Skeletal muscle satellite cell (primary cell): ENCODE measurements at regions not wholly inside any gene's neighbourhood (a gene's known extent, or its start where the extent isn't known, plus 50 kb on each side); places are given as distances from the start of the nearest gene placed in this dataset.

Experiments
- H3K27me3 ChIP-seq: 2 replicates; pipeline ENCODE4 v1.7.0; 2013; ENCODE audit warnings: low read length; ENCODE audit not compliant: control insufficient read depth, insufficient read depth
- H3K36me3 ChIP-seq: 2 replicates; pipeline ENCODE4 v1.7.0; 2013; ENCODE audit warnings: mild to moderate bottlenecking, control low read depth, low read length; ENCODE audit not compliant: insufficient read depth
- H3K4me1 ChIP-seq: 2 replicates; pipeline ENCODE4 v1.7.0; 2013; ENCODE audit warnings: low read length; ENCODE audit not compliant: control insufficient read depth, insufficient read depth
- H3K4me2 ChIP-seq: 2 replicates; pipeline ENCODE4 v1.7.0; 2013; ENCODE audit warnings: mild to moderate bottlenecking, low read length
- H3K4me3 ChIP-seq: 2 replicates; pipeline ENCODE4 v1.7.0; 2013; ENCODE audit warnings: low read length
- H3K9ac ChIP-seq: 2 replicates; pipeline ENCODE4 v1.7.0; 2013; ENCODE audit warnings: mild to moderate bottlenecking, low read depth, low read length, moderate library complexity
- H3K9me3 ChIP-seq: replicated peaks from 2 replicates; pipeline ENCODE4 v1.7.0; 2013; ENCODE audit warnings: mild to moderate bottlenecking, control low read depth, low read length

DNA sequence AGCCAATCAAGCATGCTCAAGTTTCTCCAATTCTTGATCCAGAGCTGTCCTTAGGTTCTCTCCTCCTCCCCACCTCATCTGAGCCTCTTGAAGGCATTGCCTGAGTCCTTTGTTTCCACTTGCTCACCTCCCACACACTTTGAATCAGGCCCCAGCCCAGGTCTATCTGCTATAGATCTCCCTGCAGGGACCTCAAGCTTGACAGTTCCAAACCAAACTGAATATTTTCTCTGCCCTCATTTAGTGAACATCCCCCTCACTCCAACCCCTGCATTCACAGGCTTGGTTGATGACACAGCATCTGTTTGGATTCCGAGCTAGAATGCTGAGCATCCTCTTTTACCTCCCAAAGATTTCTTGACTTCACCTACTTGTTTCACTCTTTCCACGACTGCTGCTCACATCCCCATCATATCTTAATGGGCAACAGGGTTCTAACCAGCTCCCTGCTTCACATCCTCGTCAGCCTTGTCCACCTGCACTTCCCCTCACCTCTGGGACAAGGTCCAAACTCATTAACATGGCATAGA is 474.5 kb downstream of the ZSWIM6 start:
- no peak overlapping the region for H3K4me3 ChIP-seq

DNA sequence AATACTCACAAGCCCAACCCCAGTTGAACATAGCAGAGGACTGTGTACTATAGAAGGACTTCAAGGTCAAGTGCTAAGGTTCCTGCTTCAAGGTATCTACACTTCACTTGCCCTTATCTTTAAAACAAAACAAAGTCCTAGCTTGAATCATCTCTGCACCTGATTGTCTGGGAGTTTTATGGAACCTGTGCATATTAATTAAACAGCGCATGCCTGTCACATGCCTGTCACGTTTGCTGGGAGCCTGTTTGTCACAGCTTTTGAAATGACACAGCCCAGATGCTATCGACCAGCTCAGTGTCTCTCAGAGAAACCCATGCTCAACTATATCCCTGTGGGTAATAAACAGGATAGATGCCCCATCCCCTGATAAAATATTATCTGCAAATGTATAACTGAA is 476.0 kb downstream of the ZSWIM6 start:
- H3K27me3 ChIP-seq, result peaks cover 25% of the 10 kb centered on the region
- H3K36me3 ChIP-seq, result no peaks in the 10 kb centered on the region

More for the DNA sequence above, 474.5 kb downstream of the ZSWIM6 start:
- Histone ChIP-seq H3K27me3 (peaks cover 14% of the 10 kb centered on the region), H3K9ac (no peak overlapping the region), H3K4me2 (no peak overlapping the region), H3K9me3 (no peaks in the 10 kb centered on the region), H3K36me3 (no peaks in the 10 kb centered on the region), H3K4me1 (peaks cover 8% of the 10 kb centered on the region)

DNA sequence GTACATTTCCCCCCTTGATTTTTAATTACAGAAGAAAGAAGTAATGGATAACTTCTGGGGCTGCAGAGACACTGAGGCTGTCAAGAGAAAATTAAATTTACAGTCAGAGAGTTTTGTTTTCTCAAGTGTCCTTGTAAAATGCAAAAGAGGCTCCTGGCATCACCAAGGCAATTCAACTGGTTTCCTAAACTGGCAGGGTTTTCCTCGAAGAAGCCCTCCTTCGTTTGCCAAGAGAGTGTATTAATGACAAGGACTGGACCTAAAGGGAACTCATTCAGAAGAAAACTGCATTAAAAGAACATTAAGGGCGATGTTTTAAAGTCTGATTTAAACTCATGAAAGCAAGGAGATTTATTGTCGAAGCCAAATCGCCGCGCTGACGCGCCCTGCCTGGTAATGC is 476.9 kb downstream of the ZSWIM6 start:
- no peak overlapping the region for H3K4me2 ChIP-seq
- H3K36me3 ChIP-seq, result no peaks in the 10 kb centered on the region
- H3K4me1 ChIP-seq, result peaks cover 8% of the 10 kb centered on the region
- no peak overlapping the region for H3K9ac ChIP-seq
- H3K4me3 ChIP-seq, result no peak overlapping the region
- H3K9me3 ChIP-seq, result no peaks in the 10 kb centered on the region
- H3K27me3 ChIP-seq, result peaks cover 26% of the 10 kb centered on the region

More for the DNA sequence above, 476.0 kb downstream of the ZSWIM6 start:
- H3K9me3 ChIP-seq, result no peaks in the 10 kb centered on the region
- no peak overlapping the region for H3K9ac ChIP-seq
- H3K4me1 ChIP-seq, result peaks cover 8% of the 10 kb centered on the region
- no peak overlapping the region for H3K4me2 ChIP-seq
- H3K4me3 ChIP-seq, result no peak overlapping the region

DNA sequence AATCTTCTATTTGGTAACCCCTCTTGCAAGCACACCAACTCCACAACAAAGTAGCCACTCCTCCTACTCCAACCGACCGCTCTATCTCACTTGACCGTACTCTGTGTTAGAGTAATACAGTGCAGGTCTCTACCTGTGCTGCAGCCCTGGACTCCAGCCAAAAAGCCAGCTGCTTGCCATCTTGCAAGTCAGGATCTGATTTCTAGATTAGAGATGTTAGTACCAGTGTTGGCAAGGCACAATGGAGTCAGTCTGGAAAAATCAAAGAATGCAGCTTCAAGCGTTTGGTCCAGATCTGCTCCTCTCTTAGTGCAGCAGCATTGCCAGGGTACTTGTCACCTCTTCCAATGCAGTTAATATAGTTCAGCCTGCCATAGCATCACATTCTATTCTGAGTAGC is 477.6 kb downstream of the ZSWIM6 start:
- peaks cover 8% of the 10 kb centered on the region for H3K4me1 ChIP-seq
- no peaks in the 10 kb centered on the region for H3K9me3 ChIP-seq
- H3K9ac ChIP-seq, result no peak overlapping the region
- H3K4me3 ChIP-seq, result no peak overlapping the region
- H3K4me2 ChIP-seq, result no peak overlapping the region
- H3K36me3 ChIP-seq, result no peaks in the 10 kb centered on the region
- peaks cover 26% of the 10 kb centered on the region for H3K27me3 ChIP-seq

DNA sequence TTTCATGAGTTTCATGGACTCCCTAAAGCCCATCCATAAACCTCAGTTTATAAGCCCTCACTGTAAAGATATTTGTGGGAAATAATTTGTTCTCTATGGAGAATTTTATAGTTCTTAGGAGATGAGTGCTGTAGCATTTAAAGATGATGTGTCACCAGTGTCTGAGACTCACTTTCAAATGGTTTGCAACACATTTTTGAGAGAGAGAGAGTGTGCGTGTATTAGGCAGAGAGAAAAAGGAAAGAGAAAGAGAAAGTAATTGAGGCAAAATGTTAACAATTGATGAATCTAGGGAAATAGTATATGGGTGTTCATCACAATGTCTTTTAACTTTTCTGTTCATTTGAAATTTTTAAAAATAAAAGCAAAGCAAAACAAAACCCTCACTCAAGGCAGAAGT is 479.0 kb downstream of the ZSWIM6 start:
- H3K4me3 ChIP-seq, result no peak overlapping the region
- H3K36me3 ChIP-seq, result no peaks in the 10 kb centered on the region
- H3K4me2 ChIP-seq, result no peak overlapping the region
- H3K9me3 ChIP-seq, result no peaks in the 10 kb centered on the region
- H3K4me1 ChIP-seq, result no peaks in the 10 kb centered on the region
- H3K27me3 ChIP-seq, result peaks cover 33% of the 10 kb centered on the region
- no peak overlapping the region for H3K9ac ChIP-seq

DNA sequence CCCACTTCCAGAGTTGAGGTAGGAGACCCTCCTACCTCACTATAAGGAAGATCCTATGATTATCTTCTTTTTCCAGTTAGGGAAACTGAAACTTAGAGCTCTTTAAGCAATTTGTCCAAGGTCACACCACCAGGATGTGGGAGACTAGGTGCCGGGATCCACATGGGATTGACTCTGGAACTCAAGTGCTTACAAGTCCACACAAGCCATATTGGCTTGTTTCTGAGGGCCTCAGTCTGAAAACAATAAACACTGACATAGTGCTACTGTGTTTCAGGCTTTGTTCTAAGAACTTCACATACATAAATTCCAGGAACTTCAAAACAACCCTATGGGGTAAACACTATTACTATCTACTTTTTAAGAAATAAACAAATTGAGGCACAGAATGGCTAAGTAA is 481.3 kb downstream of the ZSWIM6 start:
- Histone ChIP-seq H3K36me3 (no peaks in the 10 kb centered on the region), H3K9ac (no peak overlapping the region), H3K4me1 (no peaks in the 10 kb centered on the region), H3K9me3 (no peaks in the 10 kb centered on the region), H3K4me3 (no peak overlapping the region), H3K4me2 (no peak overlapping the region), H3K27me3 (peaks cover 28% of the 10 kb centered on the region)

DNA sequence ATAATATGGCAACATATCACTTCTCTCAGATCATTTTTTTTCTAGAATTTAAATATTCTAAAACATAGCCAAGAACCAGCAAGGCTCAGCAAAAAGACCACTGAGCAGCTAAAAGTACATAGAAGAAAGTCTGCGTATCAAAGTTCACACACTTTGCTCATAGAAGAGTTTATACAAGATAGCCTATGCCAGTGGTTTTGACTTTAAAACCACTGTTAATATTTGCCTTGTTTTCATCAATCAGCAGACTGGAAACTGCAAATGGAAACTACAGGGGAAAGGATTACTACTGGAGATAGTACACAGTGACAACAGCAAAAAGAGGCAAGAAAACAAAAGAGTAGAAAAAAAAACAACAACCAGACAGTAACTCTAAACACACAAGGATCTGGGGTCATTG is 483.3 kb downstream of the ZSWIM6 start:
- no peak overlapping the region for H3K4me3 ChIP-seq
- no peaks in the 10 kb centered on the region for H3K9me3 ChIP-seq
- no peak overlapping the region for H3K9ac ChIP-seq
- no peaks in the 10 kb centered on the region for H3K4me1 ChIP-seq
- peaks cover 22% of the 10 kb centered on the region for H3K27me3 ChIP-seq
- H3K36me3 ChIP-seq, result no peaks in the 10 kb centered on the region
- H3K4me2 ChIP-seq, result no peak overlapping the region

DNA sequence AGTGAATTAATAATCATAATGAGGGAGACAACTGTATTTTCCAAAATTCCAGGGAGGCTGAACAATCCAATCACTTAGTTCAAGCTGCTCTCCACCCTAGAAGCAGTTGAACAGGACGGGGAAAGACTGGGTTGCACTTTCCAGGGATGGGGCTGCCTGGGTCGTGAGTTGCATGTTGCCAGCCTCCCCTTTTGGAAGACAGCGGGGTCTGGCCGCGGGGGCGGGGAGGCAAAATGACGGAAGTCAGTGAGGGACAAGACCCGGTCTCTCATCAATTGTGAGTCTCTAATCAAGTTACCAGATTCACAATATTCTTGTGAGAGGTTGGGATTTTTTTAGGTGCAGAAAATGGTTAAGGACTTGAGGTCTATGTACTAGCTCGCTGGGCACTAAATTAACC is 484.1 kb downstream of the ZSWIM6 start:
- Histone ChIP-seq H3K9ac (no peak overlapping the region), H3K27me3 (peaks cover 22% of the 10 kb centered on the region), H3K36me3 (no peaks in the 10 kb centered on the region), H3K4me1 (no peaks in the 10 kb centered on the region), H3K4me2 (no peak overlapping the region), H3K4me3 (no peak overlapping the region), H3K9me3 (no peaks in the 10 kb centered on the region)

DNA sequence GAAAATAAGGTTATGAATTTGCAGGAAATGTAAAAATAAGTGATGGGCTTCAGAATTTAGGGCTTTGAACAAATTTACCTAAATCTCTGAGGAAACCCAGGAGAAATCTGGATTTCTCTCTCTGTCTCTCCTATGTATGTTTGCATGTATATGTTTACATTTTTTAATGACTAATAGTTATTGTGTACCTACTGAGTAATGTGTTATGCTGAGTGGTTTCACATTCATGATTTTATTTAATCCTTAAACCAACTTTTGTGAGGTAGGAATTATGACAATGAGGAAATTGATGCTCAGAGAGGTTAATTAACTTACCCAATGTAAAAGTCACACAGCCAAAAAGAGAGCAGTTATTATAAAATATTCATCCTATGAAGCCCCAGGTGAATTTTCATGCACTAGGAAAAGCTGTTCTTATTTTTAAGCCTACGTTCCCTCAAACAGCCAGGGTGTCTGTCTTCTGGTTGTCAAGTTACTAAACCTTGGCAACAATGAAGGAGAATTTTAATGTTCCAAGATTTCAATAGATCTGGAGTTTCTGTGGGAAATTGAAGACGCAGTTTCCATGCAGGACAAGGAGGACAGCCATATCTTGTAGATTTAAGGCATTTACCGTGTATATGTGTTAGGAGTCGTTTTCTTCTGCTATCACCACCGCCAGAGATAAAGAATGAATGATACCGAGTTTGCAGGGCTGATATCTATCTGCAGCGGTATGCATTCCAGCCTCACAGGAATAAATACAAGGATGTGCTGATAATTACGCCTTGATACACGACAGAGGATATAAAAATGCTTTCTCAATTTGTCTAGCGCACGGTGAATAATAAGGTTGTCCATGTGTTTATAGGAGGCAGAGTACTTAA is 484.8 kb downstream of the ZSWIM6 start:
- Histone ChIP-seq H3K36me3 (no peaks in the 10 kb centered on the region), H3K9ac (no peak overlapping the region), H3K9me3 (no peaks in the 10 kb centered on the region)

DNA sequence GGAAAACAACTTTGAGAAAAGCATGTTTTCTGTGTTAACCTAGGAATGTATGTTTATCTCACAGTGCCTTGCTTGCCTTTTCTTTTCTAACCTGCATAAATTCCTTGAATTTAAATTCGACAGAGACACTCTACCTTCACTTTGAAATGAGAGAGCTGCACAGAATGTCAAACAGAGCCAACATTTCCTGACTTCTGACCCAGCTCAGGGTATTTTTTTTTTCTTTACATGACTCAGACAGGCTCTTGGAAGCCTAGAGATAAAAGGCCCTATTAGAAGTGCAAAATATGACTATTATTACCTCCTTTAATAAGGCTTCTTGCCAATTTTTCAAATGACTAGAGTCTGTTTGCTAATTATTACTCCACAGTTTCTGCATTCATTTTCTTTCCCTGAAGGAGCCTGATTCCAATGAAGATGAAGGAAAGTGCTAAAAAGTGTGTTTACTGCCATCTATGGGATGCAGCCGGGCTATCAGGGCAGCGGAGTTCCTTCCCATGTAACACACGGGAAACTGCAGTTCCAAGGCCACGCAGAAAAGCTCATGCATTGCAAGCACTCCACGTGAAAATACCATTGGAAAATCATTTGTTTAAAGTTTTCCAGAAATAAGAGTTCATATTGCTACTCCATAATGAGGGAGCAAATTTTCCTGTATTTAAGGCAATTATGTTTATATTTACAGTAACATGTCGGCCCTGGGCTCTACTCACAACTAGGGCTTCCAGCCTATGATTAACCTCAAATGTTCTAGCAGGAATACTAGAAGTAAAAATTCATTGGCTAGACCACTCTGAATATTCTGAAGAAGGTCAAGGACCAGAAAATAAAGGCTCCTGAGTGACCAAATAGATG is 485.6 kb downstream of the ZSWIM6 start:
- no peak overlapping the region for H3K4me3 ChIP-seq
- H3K4me2 ChIP-seq, result no peak overlapping the region
- no peaks in the 10 kb centered on the region for H3K4me1 ChIP-seq
- H3K27me3 ChIP-seq, result peaks cover 16% of the 10 kb centered on the region
- H3K36me3 ChIP-seq, result no peaks in the 10 kb centered on the region
- no peaks in the 10 kb centered on the region for H3K9me3 ChIP-seq
- no peak overlapping the region for H3K9ac ChIP-seq

More for the DNA sequence above, 484.8 kb downstream of the ZSWIM6 start:
- Histone ChIP-seq H3K4me3 (no peak overlapping the region), H3K27me3 (peaks cover 19% of the 10 kb centered on the region), H3K4me2 (no peak overlapping the region), H3K4me1 (no peaks in the 10 kb centered on the region)

DNA sequence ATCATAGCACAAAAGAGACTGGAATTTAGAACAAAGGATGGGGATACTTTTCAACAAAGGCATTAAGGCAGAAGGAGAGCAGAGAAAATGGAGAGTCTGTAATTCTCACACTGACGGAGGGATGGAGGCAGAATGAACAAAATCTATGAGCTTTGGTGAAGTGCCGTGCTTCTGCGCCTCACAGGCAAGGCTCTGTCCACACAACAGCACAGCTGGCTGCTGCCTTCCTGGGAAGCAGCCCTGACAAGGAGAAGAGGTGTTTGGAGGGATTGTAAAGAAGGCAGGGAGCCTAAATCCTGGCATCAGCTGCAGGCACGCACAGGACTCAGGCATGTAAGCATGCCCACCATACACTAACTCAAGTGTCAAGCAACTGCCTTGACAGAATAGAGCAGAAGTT is 485.2 kb upstream of the KIF2A start:
- no peak overlapping the region for H3K9ac ChIP-seq
- no peaks in the 10 kb centered on the region for H3K9me3 ChIP-seq
- no peak overlapping the region for H3K4me2 ChIP-seq
- no peak overlapping the region for H3K4me3 ChIP-seq
- no peaks in the 10 kb centered on the region for H3K4me1 ChIP-seq
- H3K27me3 ChIP-seq, result peaks cover 7% of the 10 kb centered on the region
- H3K36me3 ChIP-seq, result no peaks in the 10 kb centered on the region
